Kidney (tissue), 13 donors: ENCODE measurements at regions not wholly inside any gene's neighbourhood (a gene's known extent, or its start where the extent isn't known, plus 50 kb on each side); places are given as distances from the start of the nearest gene placed in this dataset.

Source experiments
- DNase-seq, 5 donors: peaks; one replicate each; pipeline ENCODE4 v3.0.0-alpha.2; 2013 to 2020
- FAIRE-seq: peaks from 2 replicates; lab custom pipeline; 2012; peaks lifted over from hg19 to GRCh38; lab: Jason Lieb, UNC
- H3K27ac ChIP-seq, 2 donors: one replicate each; pipeline ENCODE4 v1.7.0; 2013; ENCODE audit warnings: low read depth in 2 of 2, low read length in 2 of 2, inconsistent platforms in 1 of 2
- H3K27me3 ChIP-seq: one replicate; pipeline ENCODE4 v1.7.1; 2013; ENCODE audit warnings: low read length, inconsistent platforms; ENCODE audit not compliant: control insufficient read depth, insufficient read depth
- H3K36me3 ChIP-seq, 3 donors: one replicate each; pipeline versions ENCODE4 v1.7.0 to v1.7.1; 2013; ENCODE audit warnings: low read length in 3 of 3, control low read depth in 1 of 3, inconsistent platforms in 1 of 3; ENCODE audit not compliant: insufficient read depth in 3 of 3, control insufficient read depth in 2 of 3
- H3K4me1 ChIP-seq, 3 donors: one replicate each; pipeline versions ENCODE4 v1.7.0 to v1.7.1; 2013; ENCODE audit warnings: low read length in 3 of 3, inconsistent platforms in 1 of 3, low read depth in 1 of 3; ENCODE audit not compliant: control insufficient read depth in 2 of 3, insufficient read depth in 2 of 3
- H3K4me3 ChIP-seq, 3 donors: one replicate each; pipeline versions ENCODE4 v1.7.0 to v1.8.1; 2013; ENCODE audit warnings: low read length in 3 of 3, control low read depth in 1 of 3, inconsistent platforms in 1 of 3
- H3K9ac ChIP-seq, 3 donors: one replicate each; pipeline versions ENCODE4 v1.7.0 to v1.7.1; 2013; ENCODE audit warnings: low read length in 3 of 3, control low read depth in 1 of 3, inconsistent platforms in 1 of 3
- H3K9me3 ChIP-seq, 3 donors: one replicate each; pipeline versions ENCODE4 v1.7.0 to v1.7.1; 2013; ENCODE audit warnings: low read length in 3 of 3, control low read depth in 1 of 3, inconsistent platforms in 1 of 3; ENCODE audit not compliant: control insufficient read depth in 2 of 3, insufficient read depth in 1 of 3
- CTCF ChIP-seq: IDR thresholded peaks from 3 replicates; pipeline ENCODE4 v1.5.1; 2012; ENCODE audit warnings: mild to moderate bottlenecking, moderate library complexity, borderline replicate concordance; ENCODE audit not compliant: insufficient read depth; ENCODE audit errors: extremely low read depth
- intact Hi-C: fragments of 100-400 bp; cut with DNase I; formaldehyde crosslinking; loops from one replicate; pipeline ENCODE4 v1.11.1; 2022
- donor health status: control.
- donor health status: control.
- donor health status: control.
- donor health status: control.
- donor health status: control.
- donor health status: DM: yes; HTN: yes; CAD: no.
- donor health status: Normal renal cell carcinoma (clear cell type).

DNA sequence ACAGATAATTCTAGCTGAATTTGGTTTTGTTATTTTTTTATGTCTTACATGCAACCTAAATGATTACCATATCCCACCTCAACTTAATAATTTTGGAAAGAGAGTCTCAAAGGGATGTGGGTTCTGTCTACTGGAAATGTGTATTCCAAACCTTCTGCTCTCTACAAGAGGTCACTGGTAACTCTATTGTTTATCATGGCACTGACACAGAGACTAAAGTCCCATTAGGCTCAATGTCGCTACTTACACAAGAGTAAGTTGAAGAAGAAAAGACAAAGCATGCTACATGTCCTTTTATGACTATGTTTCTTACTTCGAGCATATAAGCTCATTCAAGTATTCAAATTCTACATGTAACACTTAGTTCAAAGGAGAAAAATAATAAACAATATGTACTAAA, 460.3 kb upstream of the EPHA6 start:
- no peaks in the 10 kb centered on the region for H3K9me3 ChIP-seq
- intact Hi-C loops = no loop called here
- no peak for DNase-seq
- no peaks in the 10 kb centered on the region for H3K36me3 ChIP-seq
- no peaks in the 10 kb centered on the region for H3K27me3 ChIP-seq
- TF ChIP-seq CTCF = no peak
- H3K9ac ChIP-seq = no peak overlapping the region
- H3K4me3 ChIP-seq = no peak overlapping the region
- FAIRE-seq = no peak
- no peak overlapping the region for H3K27ac ChIP-seq
- H3K4me1 ChIP-seq = no peaks in the 10 kb centered on the region

DNA sequence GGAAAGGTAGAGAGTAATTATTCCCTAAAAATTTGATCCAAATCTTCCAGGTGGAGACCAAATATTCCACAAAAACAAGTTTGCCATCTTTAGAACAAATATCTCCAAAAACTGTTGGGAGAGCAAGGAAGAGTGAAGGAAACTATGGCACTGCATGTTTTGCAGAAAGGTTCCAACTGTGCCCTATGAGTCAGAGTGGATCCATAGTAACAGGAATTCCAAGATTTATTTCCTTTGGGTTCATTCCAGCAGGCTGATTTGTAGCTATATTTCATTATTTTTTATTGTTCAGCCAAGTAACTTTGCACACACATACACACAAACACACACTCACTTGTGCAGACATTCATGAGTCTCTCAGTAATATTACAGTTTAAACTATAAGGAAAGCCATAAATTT, 459.7 kb upstream of the EPHA6 start:
- H3K27ac ChIP-seq = no peak overlapping the region
- intact Hi-C loops = no loop called here
- FAIRE-seq (no peak), DNase-seq (no peak)
- H3K9ac ChIP-seq = no peak overlapping the region
- H3K27me3 ChIP-seq = no peaks in the 10 kb centered on the region
- H3K9me3 ChIP-seq = no peaks in the 10 kb centered on the region
- H3K36me3 ChIP-seq = no peaks in the 10 kb centered on the region
- H3K4me1 ChIP-seq = no peaks in the 10 kb centered on the region
- H3K4me3 ChIP-seq = no peak overlapping the region
- no peak for TF ChIP-seq CTCF

- Histone ChIP-seq H3K27ac (no peak overlapping the region), H3K36me3 (no peaks in the 10 kb centered on the region), H3K4me1 (no peaks in the 10 kb centered on the region), H3K27me3 (no peaks in the 10 kb centered on the region), H3K9ac (no peak overlapping the region), H3K9me3 (no peaks in the 10 kb centered on the region), H3K4me3 (no peak overlapping the region)
- DNase-seq (no peak), FAIRE-seq (no peak)
- intact Hi-C loops = no loop called here
- TF ChIP-seq CTCF = no peak
Observed at GRCh38 chr3:96361241-96361640, 453.2 kb upstream of the EPHA6 start.

- FAIRE-seq (no peak), DNase-seq (no peak)
- Histone ChIP-seq H3K27me3 (no peaks in the 10 kb centered on the region), H3K9ac (no peak overlapping the region), H3K27ac (no peak overlapping the region), H3K36me3 (no peaks in the 10 kb centered on the region), H3K4me1 (no peaks in the 10 kb centered on the region), H3K4me3 (no peak overlapping the region), H3K9me3 (peaks cover 0 to 2% (median 0%) of the 10 kb centered on the region in 3 donors)
- TF ChIP-seq CTCF = no peak
- intact Hi-C loops = no loop called here
Observed at GRCh38 chr3:96370637-96371036, 443.8 kb upstream of the EPHA6 start.
